ENCODE measurements at regions not wholly inside any gene's neighbourhood (a gene's known extent, or its start where the extent isn't known, plus 50 kb on each side); places are given as distances from the start of the nearest gene placed in this dataset.

- no peak for FAIRE-seq
Measured at GRCh38 chr4:113849771-113850170, 88.2 kb upstream of the CAMK2D start.

DNA sequence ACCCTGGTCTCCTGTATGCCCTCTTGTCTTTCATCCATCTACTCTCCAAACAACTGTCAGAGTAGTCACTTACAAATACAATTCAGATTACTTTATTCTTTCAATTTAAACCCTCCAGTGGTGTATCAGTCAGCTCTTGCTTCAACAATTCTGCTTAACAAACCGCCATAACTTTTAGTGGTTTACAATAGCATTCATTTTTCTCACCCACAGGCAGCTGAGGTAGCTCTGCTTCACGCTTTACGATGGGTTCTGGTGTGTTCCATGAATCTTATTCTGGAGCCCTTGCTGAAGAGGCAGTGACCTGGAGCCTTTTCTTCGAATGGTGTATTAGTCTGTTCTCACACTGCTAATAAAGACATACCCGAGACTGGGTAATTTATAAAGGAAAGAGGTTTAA lies 86.2 kb upstream of the CAMK2D start:
- FAIRE-seq = no peak

- no peak for FAIRE-seq
Measured at GRCh38 chr4:113846433-113846832, 84.9 kb upstream of the CAMK2D start.

GRCh38 chr4:113845138-113845537 lies 83.6 kb upstream of the CAMK2D start:
- no peak for FAIRE-seq

GRCh38 chr4:113844369-113844768 lies 82.8 kb upstream of the CAMK2D start:
- FAIRE-seq = no peak

DNA sequence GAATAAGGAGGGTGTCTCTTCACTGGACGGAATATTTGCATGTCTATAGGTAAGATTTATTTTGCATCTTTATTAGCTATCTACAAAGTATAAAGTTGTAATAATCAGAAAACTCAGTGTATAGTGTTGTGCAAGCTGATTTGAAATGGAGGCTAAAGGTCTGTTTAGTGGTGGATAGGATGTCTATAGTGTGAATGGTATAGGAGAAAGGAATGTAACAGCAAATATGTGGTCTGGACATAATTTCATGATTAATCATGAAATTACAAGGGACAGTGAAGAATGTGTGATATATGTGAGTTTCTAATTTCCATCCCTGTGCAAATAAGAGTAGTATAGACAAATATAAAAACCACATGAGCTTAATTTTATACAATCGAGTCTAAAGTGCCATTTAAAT lies 79.3 kb upstream of the CAMK2D start:
- FAIRE-seq = no peak

GRCh38 chr4:113838460-113838859 lies 76.9 kb upstream of the CAMK2D start:
- FAIRE-seq = no peak

GRCh38 chr4:113837397-113837796 lies 75.9 kb upstream of the CAMK2D start:
- FAIRE-seq = no peak

GRCh38 chr4:113835005-113835404 lies 73.5 kb upstream of the CAMK2D start:
- FAIRE-seq = no peak

- FAIRE-seq = no peak
Measured at GRCh38 chr4:113834298-113834697, 72.8 kb upstream of the CAMK2D start.

- no peak for FAIRE-seq
Measured at GRCh38 chr4:113832803-113833202, 71.3 kb upstream of the CAMK2D start.

- FAIRE-seq = no peak
Measured at GRCh38 chr4:113831457-113831856, 69.9 kb upstream of the CAMK2D start.

- FAIRE-seq = peak; percentile 21
Measured at GRCh38 chr4:113828702-113829101, 67.2 kb upstream of the CAMK2D start.

- FAIRE-seq = no peak
Measured at GRCh38 chr4:113827285-113827684, 65.7 kb upstream of the CAMK2D start.

GRCh38 chr4:113826421-113826820 lies 64.9 kb upstream of the CAMK2D start:
- FAIRE-seq = no peak

DNA sequence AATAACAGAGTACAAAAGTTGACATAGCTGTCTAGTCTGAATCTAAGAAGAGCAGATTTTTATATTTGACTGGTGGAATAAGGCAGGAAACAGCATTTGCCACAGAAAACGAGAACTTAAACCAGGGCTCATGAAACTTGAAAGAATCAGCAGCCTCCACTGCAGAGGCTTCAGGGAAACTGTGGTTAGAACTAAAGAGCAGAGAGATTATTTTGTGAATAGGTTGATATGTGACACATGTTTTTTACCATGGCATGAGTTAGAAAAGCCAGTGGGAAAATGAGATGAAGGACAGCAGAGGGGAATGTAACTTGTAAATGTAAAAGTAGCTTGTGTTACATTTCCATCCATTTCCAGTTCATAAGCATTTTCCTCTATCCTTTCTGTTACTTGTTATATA lies 63.7 kb upstream of the CAMK2D start:
- FAIRE-seq = no peak

DNA sequence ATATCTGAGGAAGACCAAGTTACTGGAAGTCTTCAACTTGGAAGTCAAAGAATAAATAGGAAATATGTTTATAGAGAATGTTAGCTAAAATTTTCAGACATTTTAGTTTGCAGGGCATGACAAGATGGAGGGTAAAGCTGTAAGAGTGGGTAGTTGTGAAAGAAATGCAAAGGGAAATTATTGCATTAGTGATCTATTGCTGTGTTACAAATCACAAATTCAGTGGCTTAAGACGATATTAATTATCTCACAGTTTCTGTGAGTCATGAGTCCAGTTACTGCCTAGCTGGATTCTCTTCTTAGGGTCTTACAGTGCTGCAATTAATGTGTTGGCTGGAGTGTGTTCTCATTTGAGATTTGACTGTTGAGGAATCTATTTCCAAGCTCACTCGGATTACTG lies 62.9 kb upstream of the CAMK2D start:
- FAIRE-seq = no peak

GRCh38 chr4:113823291-113823659 lies 61.7 kb upstream of the CAMK2D start:
- no peak for FAIRE-seq

DNA sequence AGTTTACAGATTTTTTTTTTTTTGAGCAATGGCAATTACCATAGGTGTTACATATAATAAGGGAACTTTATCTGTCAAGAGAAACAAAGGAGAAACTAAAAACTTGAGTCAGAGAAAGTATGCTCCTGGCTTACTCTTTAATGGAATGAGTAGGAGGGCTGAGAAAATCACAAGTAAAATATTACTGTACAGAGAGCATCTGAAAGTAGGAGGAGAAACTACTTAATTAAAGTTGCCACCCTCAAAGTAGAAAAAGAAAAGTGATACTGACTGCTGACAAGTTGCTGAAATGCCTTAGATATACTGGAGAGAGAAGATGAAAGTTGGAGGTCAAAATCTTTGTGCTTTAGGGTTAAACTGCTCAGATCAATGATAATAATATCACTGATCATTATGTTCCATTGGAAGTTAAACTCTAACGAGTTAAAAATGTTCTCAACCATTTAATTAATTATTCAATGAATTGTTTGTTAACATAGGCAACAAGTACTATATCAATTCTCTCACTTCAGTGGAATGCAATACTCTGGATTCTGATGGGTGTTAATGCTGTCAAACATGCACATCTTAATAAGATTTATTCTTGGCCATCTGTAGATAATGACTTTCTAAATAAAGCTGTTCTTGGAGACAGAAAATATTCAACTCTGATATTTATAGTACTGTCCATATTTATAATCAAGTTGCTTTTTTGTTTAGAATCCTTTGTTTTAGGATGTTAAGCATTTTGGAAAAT lies 61.2 kb upstream of the CAMK2D start:
- FAIRE-seq = no peak

- FAIRE-seq = no peak
Measured at GRCh38 chr4:113821856-113822255, 60.3 kb upstream of the CAMK2D start.

GRCh38 chr4:113820108-113820507 lies 58.6 kb upstream of the CAMK2D start:
- no peak for FAIRE-seq

GRCh38 chr4:113815826-113816225 lies 54.3 kb upstream of the CAMK2D start:
- FAIRE-seq = no peak

DNA sequence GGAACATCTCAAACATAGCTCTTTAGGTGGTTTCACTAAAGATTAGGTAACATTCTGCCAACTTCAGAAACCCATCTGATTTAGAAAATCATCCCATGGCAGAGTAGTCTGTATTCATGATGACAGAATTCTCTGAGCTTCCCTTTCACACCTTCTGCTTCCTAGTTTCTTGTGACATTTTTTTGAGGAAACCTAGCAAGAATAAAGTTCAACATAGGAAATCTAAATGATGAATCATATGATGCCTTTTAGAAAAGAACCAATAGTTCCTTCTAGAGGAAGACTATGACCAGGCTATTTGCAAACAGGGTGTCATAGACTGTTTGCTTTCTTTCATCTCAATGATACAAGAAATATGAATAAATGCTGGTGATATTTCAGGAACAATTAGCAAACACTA lies 49.8 kb upstream of the CAMK2D start:
- FAIRE-seq = no peak
